ENCODE measurements at regions not wholly inside any gene's neighbourhood (a gene's known extent, or its start where the extent isn't known, plus 50 kb on each side); places are given as distances from the start of the nearest gene placed in this dataset.

GRCh38 chr7:118029826-118030422 lies 154.0 kb upstream of the LSM8 start:
- H3K27me3 ChIP-seq, result no peaks in the 10 kb centered on the region
- H4K20me1 ChIP-seq, result no peaks in the 10 kb centered on the region
- no peaks in the 10 kb centered on the region for H3K9me3 ChIP-seq (replicated peaks in 1 of 11)
- H3K4me1 ChIP-seq, result no peaks in the 10 kb centered on the region
- H3K36me3 ChIP-seq, result no peaks in the 10 kb centered on the region
- TF ChIP-seq Cebpa-rat (IDR thresholded peaks at IDR 0.05), result no peak
- H3K4me3 ChIP-seq, result no peak overlapping the region
- no peak overlapping the region for H3K9ac ChIP-seq
- H3K4me2 ChIP-seq, result no peak overlapping the region
- no peak overlapping the region for H3K27ac ChIP-seq

DNA sequence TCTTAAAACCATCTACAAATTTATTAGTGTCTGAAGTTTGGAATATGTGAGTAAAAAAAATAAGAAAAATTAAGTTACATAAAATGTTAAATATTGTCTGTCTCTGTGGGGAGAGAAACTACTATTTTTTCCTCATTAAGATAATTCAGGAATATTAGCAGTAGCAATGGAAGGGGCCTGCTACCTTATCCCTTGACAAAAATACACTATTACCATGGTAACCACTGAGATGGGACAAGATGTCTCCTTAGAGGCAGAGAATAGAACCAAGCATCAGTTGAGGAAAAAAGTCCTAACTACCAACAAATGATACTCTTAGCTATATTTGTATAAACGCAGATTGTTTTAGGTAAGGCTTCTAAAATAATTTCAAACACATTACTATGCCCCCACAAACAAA lies 150.7 kb upstream of the LSM8 start:
- Histone ChIP-seq H3K4me3 (no peak overlapping the region), H3K9ac (no peak overlapping the region), H4K20me1 (no peaks in the 10 kb centered on the region), H3K4me2 (no peak overlapping the region), H3K36me3 (no peaks in the 10 kb centered on the region), H3K27me3 (no peaks in the 10 kb centered on the region), H3K9me3 (replicated peaks in 1 of 11) (no peaks in the 10 kb centered on the region), H3K27ac (no peak overlapping the region), H3K4me1 (no peaks in the 10 kb centered on the region)
- TF ChIP-seq Cebpa-rat (IDR thresholded peaks at IDR 0.05), result no peak

- Histone ChIP-seq H3K27ac (no peak overlapping the region), H3K9ac (no peak overlapping the region), H3K4me2 (no peak overlapping the region), H3K9me3 (replicated peaks in 1 of 11) (no peaks in the 10 kb centered on the region), H3K36me3 (no peaks in the 10 kb centered on the region), H3K4me3 (no peak overlapping the region), H4K20me1 (no peaks in the 10 kb centered on the region), H3K27me3 (no peaks in the 10 kb centered on the region), H3K4me1 (peaks cover 0 to 5% (median 0%) of the 10 kb centered on the region in 10 experiments; a peak in 2 of 20 replicates)
- no peak for TF ChIP-seq Cebpa-rat (IDR thresholded peaks at IDR 0.05)
These were observed 143.9 kb upstream of the LSM8 start for GRCh38 chr7:118039963-118040489.

DNA sequence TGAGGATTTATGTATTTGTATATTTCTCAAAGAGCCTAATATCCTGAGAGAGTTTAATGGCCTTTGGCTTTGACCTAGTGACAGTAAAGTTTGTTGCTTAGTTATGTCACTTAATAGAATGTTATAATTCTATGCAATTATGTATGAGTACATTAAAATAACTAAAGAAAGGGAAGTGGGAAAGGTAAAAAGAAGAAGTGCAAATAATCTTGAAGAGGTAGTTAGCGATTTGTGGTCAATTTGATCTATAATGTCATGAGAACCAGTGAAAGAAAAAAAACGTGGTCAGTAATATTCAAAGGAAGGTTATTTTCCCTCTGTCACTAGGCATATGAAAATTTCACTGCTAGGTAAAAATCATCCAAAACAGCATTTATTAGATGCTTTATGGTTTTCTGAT lies 143.4 kb upstream of the LSM8 start:
- H3K4me3 ChIP-seq, result no peak overlapping the region
- no peaks in the 10 kb centered on the region for H3K36me3 ChIP-seq
- H4K20me1 ChIP-seq, result no peaks in the 10 kb centered on the region
- H3K9me3 ChIP-seq (replicated peaks in 1 of 11), result no peaks in the 10 kb centered on the region
- H3K9ac ChIP-seq, result no peak overlapping the region
- H3K27me3 ChIP-seq, result no peaks in the 10 kb centered on the region
- no peak overlapping the region for H3K4me2 ChIP-seq
- TF ChIP-seq Cebpa-rat (IDR thresholded peaks at IDR 0.05), result no peak
- no peak overlapping the region for H3K27ac ChIP-seq
- H3K4me1 ChIP-seq, result peaks cover 0 to 5% (median 0%) of the 10 kb centered on the region in 10 experiments; a peak in 2 of 20 replicates

- no peak for TF ChIP-seq Cebpa-rat (IDR thresholded peaks at IDR 0.05)
- no peaks in the 10 kb centered on the region for H3K36me3 ChIP-seq
- H3K9ac ChIP-seq, result no peak overlapping the region
- H3K9me3 ChIP-seq (replicated peaks in 1 of 11), result no peaks in the 10 kb centered on the region
- H3K27ac ChIP-seq, result no peak overlapping the region
- peaks cover 0 to 5% (median 0%) of the 10 kb centered on the region in 10 experiments; a peak in 2 of 20 replicates for H3K4me1 ChIP-seq
- no peaks in the 10 kb centered on the region for H4K20me1 ChIP-seq
- H3K4me3 ChIP-seq, result no peak overlapping the region
- no peaks in the 10 kb centered on the region for H3K27me3 ChIP-seq
- H3K4me2 ChIP-seq, result no peak overlapping the region
These were observed 142.6 kb upstream of the LSM8 start for GRCh38 chr7:118041251-118041878.

- Histone ChIP-seq H3K9ac (no peak overlapping the region), H3K4me2 (no peak overlapping the region), H3K27me3 (no peaks in the 10 kb centered on the region), H4K20me1 (no peaks in the 10 kb centered on the region), H3K36me3 (no peaks in the 10 kb centered on the region), H3K4me1 (peaks cover 0 to 5% (median 0%) of the 10 kb centered on the region in 10 experiments; a peak in 2 of 20 replicates), H3K9me3 (replicated peaks in 1 of 11) (no peaks in the 10 kb centered on the region), H3K27ac (no peak overlapping the region), H3K4me3 (no peak overlapping the region)
- TF ChIP-seq Cebpa-rat (IDR thresholded peaks at IDR 0.05), result no peak
These were observed 138.3 kb upstream of the LSM8 start for GRCh38 chr7:118045629-118046028.

DNA sequence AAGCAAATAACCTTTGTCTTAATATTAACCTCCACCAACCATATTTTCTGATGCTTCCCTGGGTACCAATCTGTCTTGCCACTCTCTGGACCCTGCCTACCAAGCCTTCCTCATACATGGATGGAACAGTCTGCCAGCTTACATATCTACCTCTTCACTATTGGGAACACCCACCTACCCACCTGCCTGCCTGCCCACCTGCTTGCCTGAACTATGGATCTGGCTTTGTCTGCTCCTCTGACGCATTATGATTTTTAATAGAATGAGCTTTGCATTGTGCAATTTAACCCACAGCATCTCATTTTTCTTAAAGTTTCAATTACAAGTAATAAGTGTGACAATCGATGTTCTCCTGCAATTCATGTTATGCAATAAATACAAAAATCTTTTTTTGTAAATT lies 137.9 kb upstream of the LSM8 start:
- no peak overlapping the region for H3K4me3 ChIP-seq
- no peaks in the 10 kb centered on the region for H3K27me3 ChIP-seq
- no peak overlapping the region for H3K4me2 ChIP-seq
- no peaks in the 10 kb centered on the region for H3K9me3 ChIP-seq (replicated peaks in 1 of 11)
- no peaks in the 10 kb centered on the region for H3K36me3 ChIP-seq
- H3K4me1 ChIP-seq, result peaks cover 0 to 5% (median 0%) of the 10 kb centered on the region in 10 experiments; a peak in 1 of 20 replicates
- no peak overlapping the region for H3K9ac ChIP-seq
- no peak overlapping the region for H3K27ac ChIP-seq
- no peak for TF ChIP-seq Cebpa-rat (IDR thresholded peaks at IDR 0.05)
- H4K20me1 ChIP-seq, result no peaks in the 10 kb centered on the region

DNA sequence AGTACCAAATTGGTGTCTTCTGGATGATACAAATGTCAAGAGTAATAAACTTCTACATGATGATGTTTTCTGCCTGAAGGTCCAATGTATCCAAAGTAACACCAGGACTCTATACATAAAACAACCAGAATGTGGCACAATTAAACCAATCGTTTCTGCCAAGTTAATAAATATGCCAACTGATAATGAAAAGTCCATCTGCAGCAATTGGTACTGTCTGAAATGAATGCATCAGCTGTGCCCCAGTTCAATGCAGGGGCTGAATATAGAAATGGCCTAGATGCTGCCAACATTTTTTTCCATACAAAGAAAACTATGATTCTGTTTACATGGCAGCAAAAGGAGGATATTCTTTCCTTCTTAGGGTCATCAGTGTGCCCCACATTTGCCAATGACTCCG lies 137.2 kb upstream of the LSM8 start:
- Histone ChIP-seq H3K4me2 (no peak overlapping the region), H3K4me1 (peaks cover 0 to 5% (median 0%) of the 10 kb centered on the region in 10 experiments; a peak in 1 of 20 replicates), H4K20me1 (no peaks in the 10 kb centered on the region), H3K36me3 (no peaks in the 10 kb centered on the region), H3K9me3 (replicated peaks in 1 of 11) (no peaks in the 10 kb centered on the region), H3K27ac (no peak overlapping the region), H3K4me3 (no peak overlapping the region), H3K9ac (no peak overlapping the region), H3K27me3 (no peaks in the 10 kb centered on the region)
- no peak for TF ChIP-seq Cebpa-rat (IDR thresholded peaks at IDR 0.05)

- no peak for TF ChIP-seq Cebpa-rat (IDR thresholded peaks at IDR 0.05)
- no peak overlapping the region for H3K4me2 ChIP-seq
- no peak overlapping the region for H3K9ac ChIP-seq
- H3K27me3 ChIP-seq, result no peaks in the 10 kb centered on the region
- H3K4me3 ChIP-seq, result no peak overlapping the region
- no peaks in the 10 kb centered on the region for H3K9me3 ChIP-seq (replicated peaks in 1 of 11)
- H3K27ac ChIP-seq, result no peak overlapping the region
- no peaks in the 10 kb centered on the region for H3K4me1 ChIP-seq
- H3K36me3 ChIP-seq, result no peaks in the 10 kb centered on the region
- no peaks in the 10 kb centered on the region for H4K20me1 ChIP-seq
These were observed 131.6 kb upstream of the LSM8 start for GRCh38 chr7:118052336-118052735.

- H3K4me3 ChIP-seq, result no peak overlapping the region
- no peaks in the 10 kb centered on the region for H3K36me3 ChIP-seq
- no peak overlapping the region for H3K9ac ChIP-seq
- no peak for TF ChIP-seq Cebpa-rat (IDR thresholded peaks at IDR 0.05)
- no peaks in the 10 kb centered on the region for H4K20me1 ChIP-seq
- no peaks in the 10 kb centered on the region for H3K27me3 ChIP-seq
- H3K9me3 ChIP-seq (replicated peaks in 1 of 11), result no peaks in the 10 kb centered on the region
- no peak overlapping the region for H3K27ac ChIP-seq
- no peaks in the 10 kb centered on the region for H3K4me1 ChIP-seq
- H3K4me2 ChIP-seq, result no peak overlapping the region
These were observed 130.6 kb upstream of the LSM8 start for GRCh38 chr7:118053353-118053752.

Measured in BLaER1 treated with 17β-estradiol and CSF1 and Interleukin-3, amounts not matched to agents 10 nM and 100 nM (cell line).